ENCODE measurements at regions not wholly inside any gene's neighbourhood (a gene's known extent, or its start where the extent isn't known, plus 50 kb on each side); places are given as distances from the start of the nearest gene placed in this dataset.

DNA sequence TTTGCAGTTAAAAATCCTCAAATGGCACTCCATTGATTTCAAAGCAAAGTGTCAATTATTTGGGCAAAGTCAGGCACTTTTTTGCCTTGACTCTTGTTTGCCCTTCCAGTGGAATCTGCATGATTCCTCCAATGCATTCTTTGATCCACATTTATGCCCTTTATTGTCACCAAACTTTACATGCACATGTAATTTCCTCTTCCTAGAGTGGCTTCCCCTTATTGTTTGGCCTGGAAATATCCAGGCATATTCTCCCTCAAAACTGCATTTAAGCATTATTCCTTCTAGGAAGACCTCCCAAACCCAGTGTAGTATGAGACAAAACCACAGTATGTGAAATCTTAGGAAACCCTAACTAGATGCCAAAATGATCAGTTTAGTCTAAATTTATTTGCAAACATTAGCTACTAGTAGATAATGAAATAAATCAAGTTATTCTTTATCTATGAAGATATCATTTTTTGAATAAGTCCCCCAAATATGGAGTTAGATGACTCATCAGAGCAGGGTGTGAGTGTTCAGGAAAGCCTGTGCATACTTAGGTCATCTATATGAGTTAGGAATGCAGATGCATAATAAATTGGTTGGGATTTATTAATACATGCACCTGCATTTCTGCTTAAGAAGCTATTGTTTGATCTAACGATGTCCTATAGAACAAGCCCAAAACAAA lies 433.3 kb upstream of the TCF4 start:
- Histone ChIP-seq H3K4me3 (ENCODE audit: insufficient read depth, low read length, poor library complexity, severe bottlenecking) (no peak overlapping the region), H3K36me3 (ENCODE audit: low read length) (no peaks in the 10 kb centered on the region), H3K9ac (ENCODE audit: low read length) (no peak overlapping the region), H3K79me2 (ENCODE audit: insufficient read depth, low read length) (no peaks in the 10 kb centered on the region), H4K20me1 (ENCODE audit: low read depth, low read length) (no peaks in the 10 kb centered on the region), H3K9me2 (replicated peaks; ENCODE audit: insufficient read depth, low read length) (no peaks in the 10 kb centered on the region), H3F3A (ENCODE audit: insufficient read depth) (no peaks in the 10 kb centered on the region), H3K9me3 (ENCODE audit: insufficient read depth, low read length) (no peaks in the 10 kb centered on the region), H2AFZ (ENCODE audit: low read depth, low read length, severe bottlenecking) (no peak overlapping the region), H3K27ac (ENCODE audit: low read depth, low read length) (no peak overlapping the region), H3K27me3 (ENCODE audit: low read length) (no peaks in the 10 kb centered on the region), H3K4me2 (ENCODE audit: low read depth, low read length, poor library complexity, severe bottlenecking) (no peak overlapping the region)
- no peak for TF ChIP-seq EZH2phosphoT487 (conservative IDR thresholded peaks at IDR 0.05; ENCODE audit: low read length)
- TF ChIP-seq, protein P1, sequence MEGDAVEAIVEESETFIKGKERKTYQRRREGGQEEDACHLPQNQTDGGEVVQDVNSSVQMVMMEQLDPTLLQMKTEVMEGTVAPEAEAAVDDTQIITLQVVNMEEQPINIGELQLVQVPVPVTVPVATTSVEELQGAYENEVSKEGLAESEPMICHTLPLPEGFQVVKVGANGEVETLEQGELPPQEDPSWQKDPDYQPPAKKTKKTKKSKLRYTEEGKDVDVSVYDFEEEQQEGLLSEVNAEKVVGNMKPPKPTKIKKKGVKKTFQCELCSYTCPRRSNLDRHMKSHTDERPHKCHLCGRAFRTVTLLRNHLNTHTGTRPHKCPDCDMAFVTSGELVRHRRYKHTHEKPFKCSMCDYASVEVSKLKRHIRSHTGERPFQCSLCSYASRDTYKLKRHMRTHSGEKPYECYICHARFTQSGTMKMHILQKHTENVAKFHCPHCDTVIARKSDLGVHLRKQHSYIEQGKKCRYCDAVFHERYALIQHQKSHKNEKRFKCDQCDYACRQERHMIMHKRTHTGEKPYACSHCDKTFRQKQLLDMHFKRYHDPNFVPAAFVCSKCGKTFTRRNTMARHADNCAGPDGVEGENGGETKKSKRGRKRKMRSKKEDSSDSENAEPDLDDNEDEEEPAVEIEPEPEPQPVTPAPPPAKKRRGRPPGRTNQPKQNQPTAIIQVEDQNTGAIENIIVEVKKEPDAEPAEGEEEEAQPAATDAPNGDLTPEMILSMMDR (IDR thresholded peaks at IDR 0.05; ENCODE audit: insufficient read depth, low read length, poor library complexity, severe bottlenecking) = no peak

DNA sequence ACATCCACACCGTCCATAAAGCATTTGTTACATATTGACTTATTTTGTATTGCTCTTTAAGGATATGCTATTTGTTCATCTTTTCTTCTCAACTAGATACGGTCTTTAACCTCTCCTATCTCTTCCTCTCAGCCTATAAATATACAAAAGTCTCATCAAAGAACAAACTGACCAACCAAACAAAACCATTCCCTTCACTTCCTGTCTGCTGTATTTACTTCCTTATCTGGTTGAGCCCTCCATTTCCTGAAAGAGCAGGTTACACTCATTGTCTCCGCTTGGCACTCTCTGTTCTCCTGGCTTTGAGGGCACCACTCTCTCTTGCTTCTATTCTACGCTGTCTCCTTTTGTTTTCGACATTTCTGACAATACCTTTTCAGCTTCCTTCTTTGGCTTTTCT lies 431.9 kb upstream of the TCF4 start:
- H3K27ac ChIP-seq (ENCODE audit: low read depth, low read length) = no peak overlapping the region
- no peak overlapping the region for H3K9ac ChIP-seq (ENCODE audit: low read length)
- no peaks in the 10 kb centered on the region for H3K9me3 ChIP-seq (ENCODE audit: insufficient read depth, low read length)
- H3K4me3 ChIP-seq (ENCODE audit: insufficient read depth, low read length, poor library complexity, severe bottlenecking) = no peak overlapping the region
- H3K79me2 ChIP-seq (ENCODE audit: insufficient read depth, low read length) = no peaks in the 10 kb centered on the region
- H4K20me1 ChIP-seq (ENCODE audit: low read depth, low read length) = no peaks in the 10 kb centered on the region
- no peaks in the 10 kb centered on the region for H3F3A ChIP-seq (ENCODE audit: insufficient read depth)
- no peaks in the 10 kb centered on the region for H3K9me2 ChIP-seq (replicated peaks; ENCODE audit: insufficient read depth, low read length)
- no peaks in the 10 kb centered on the region for H3K36me3 ChIP-seq (ENCODE audit: low read length)
- no peaks in the 10 kb centered on the region for H3K27me3 ChIP-seq (ENCODE audit: low read length)
- TF ChIP-seq EZH2phosphoT487 (conservative IDR thresholded peaks at IDR 0.05; ENCODE audit: low read length) = no peak
- TF ChIP-seq, protein P1 (IDR thresholded peaks at IDR 0.05; ENCODE audit: insufficient read depth, low read length, poor library complexity, severe bottlenecking) = no peak
- no peak overlapping the region for H2AFZ ChIP-seq (ENCODE audit: low read depth, low read length, severe bottlenecking)
- H3K4me2 ChIP-seq (ENCODE audit: low read depth, low read length, poor library complexity, severe bottlenecking) = no peak overlapping the region

DNA sequence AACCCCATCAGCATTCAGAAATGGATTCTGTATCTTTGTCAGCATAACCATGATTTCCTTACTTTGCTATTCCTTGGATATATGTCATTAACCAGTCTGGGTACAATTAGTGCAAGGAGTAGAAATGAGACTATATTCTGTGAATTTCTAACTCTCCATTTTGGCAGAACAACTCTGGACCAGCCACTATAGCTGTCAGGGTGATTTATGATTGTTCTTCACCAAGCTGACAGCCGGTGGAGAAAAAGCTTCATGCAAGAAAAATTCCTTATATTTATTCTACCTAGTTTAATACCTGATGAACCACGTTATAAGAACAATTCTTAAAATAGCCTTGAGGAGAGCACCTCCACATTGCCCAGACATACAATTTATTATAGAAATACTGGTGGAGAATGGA lies 431.2 kb upstream of the TCF4 start:
- no peaks in the 10 kb centered on the region for H4K20me1 ChIP-seq (ENCODE audit: low read depth, low read length)
- no peaks in the 10 kb centered on the region for H3K36me3 ChIP-seq (ENCODE audit: low read length)
- no peak overlapping the region for H3K4me3 ChIP-seq (ENCODE audit: insufficient read depth, low read length, poor library complexity, severe bottlenecking)
- H3K4me2 ChIP-seq (ENCODE audit: low read depth, low read length, poor library complexity, severe bottlenecking) = no peak overlapping the region
- no peaks in the 10 kb centered on the region for H3K9me3 ChIP-seq (ENCODE audit: insufficient read depth, low read length)
- H3K79me2 ChIP-seq (ENCODE audit: insufficient read depth, low read length) = no peaks in the 10 kb centered on the region
- H3K27me3 ChIP-seq (ENCODE audit: low read length) = no peaks in the 10 kb centered on the region
- no peak overlapping the region for H3K27ac ChIP-seq (ENCODE audit: low read depth, low read length)
- no peak for TF ChIP-seq EZH2phosphoT487 (conservative IDR thresholded peaks at IDR 0.05; ENCODE audit: low read length)
- TF ChIP-seq, protein P1 (IDR thresholded peaks at IDR 0.05; ENCODE audit: insufficient read depth, low read length, poor library complexity, severe bottlenecking) = no peak
- H3K9me2 ChIP-seq (replicated peaks; ENCODE audit: insufficient read depth, low read length) = no peaks in the 10 kb centered on the region
- no peak overlapping the region for H2AFZ ChIP-seq (ENCODE audit: low read depth, low read length, severe bottlenecking)
- no peak overlapping the region for H3K9ac ChIP-seq (ENCODE audit: low read length)
- H3F3A ChIP-seq (ENCODE audit: insufficient read depth) = no peaks in the 10 kb centered on the region

Data from SU-DHL-6 (cell line).